GM08714 (cell line): ENCODE measurements at regions not wholly inside any gene's neighbourhood (a gene's known extent, or its start where the extent isn't known, plus 50 kb on each side); places are given as distances from the start of the nearest gene placed in this dataset.

Source experiments
- H3K4me3 ChIP-seq: fragments of 200-500 bp; sonication (Bioruptor generic); 2 replicates; pipeline ENCODE4 v1.5.1; 2014; ENCODE audit warnings: mild to moderate bottlenecking, low read length, inconsistent platforms
- ZNF274 ChIP-seq: IDR thresholded peaks from 2 replicates; pipeline ENCODE4 v1.6.1; 2012; ENCODE audit warnings: mild to moderate bottlenecking, low read depth, low read length

DNA sequence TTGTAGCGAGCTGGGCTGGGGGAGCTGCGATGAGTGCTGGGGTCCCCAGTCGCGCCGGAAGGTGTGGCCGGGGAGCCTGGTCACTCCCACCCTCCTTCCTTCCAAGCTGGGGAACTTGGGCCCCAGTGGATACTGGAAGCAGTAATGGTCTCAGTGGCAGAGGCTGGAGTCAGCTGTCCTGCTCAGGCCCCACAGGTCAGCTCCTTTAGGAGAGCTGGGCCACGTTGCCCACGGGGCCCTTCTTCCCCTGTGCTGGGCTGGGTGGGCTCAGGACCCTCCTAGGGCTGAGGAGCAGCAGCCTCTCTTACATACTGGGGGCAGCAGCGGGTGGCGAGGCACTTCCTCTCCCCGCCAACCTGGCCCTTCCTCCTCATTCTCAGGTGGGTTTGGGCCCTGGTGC lies 200.6 kb upstream of the MKI67 start:
- H3K4me3 ChIP-seq = no peak overlapping the region

DNA sequence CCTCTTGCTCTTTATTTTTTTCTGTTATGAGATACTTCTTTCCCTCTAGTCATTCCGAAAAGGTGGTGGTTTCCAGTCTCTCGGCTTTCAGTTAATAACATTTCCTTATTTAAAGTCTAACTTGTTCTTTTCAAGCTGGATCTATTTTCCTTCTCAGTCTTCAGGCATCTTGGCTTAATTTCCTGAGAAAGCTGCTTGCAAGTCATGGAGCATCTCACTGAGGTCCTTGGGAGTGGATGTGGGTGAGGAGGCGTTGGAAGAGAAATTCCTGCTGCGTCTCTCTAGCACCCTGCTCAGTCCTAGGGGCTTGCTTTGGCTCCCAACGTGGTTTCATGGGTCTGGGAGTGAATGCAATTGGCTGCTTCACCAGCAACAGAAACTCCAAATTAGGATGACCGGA lies 210.2 kb upstream of the MKI67 start:
- H3K4me3 ChIP-seq = no peak overlapping the region
- TF ChIP-seq ZNF274 = no peak

More for the DNA sequence above, 200.6 kb upstream of the MKI67 start:
- no peak for TF ChIP-seq ZNF274

DNA sequence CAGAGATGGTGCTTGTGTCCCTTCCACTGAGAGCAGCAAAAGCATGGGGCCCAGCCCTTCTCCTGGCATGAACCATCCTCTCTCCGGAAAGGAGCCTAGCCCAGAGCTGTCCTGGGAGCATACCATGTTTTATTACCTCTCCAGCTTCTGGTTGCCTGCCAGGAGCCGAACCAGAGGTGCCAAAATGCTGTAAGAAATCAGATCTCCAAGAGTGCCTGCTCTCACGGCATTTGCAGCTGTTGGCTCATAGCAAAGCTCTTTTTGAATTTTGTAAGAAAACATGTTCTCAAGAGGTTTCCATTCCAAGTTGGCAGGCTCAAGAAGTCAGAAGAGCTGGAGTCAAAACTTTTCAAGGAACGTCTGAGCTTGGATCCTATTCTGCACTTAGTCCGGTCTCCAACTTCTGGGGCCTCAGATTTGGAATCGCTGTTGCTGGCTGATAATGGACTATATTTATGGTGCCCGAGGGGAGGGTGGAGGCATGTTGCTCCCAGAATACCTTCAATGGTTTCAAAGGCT lies 211.7 kb upstream of the MKI67 start:
- no peak overlapping the region for H3K4me3 ChIP-seq
- TF ChIP-seq ZNF274 = no peak

DNA sequence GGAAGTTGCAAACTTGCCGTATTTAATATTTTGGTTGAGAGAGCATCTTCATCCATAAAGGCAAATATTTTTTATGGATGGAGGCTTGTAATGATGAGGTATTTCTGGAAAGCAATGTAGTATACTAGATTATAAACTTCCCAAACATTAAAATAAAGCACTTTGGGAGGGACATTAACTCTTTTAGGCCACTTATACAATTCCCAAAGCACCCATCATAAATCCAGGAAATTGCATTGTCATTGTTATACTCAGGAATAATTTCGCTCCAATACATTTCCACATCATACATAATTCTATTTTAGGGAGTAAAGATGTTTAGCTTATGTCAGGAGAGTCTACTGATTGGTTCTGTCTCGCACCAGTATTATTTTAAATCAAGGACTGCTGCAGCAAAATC lies 212.7 kb upstream of the MKI67 start:
- TF ChIP-seq ZNF274 = no peak
- H3K4me3 ChIP-seq = no peak overlapping the region

DNA sequence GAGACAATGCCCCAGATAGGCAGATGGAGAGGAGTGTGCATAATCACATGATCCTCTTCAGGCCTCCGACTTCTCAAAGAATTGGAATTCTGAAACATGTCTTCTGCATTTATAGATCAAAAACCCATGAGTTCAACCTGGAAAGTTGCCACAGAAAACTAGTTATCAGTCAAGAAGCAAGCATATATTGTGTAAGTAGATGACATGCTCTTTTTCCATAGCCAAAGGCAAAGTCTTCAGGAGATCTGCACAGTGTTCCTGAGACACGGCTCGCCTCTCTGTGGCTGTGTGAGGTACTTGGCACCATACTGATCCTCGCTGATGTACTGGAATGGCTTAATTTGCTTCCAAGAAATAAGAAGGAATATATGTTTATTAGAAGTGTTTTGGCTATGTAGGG lies 213.5 kb upstream of the MKI67 start:
- TF ChIP-seq ZNF274 = no peak
- no peak overlapping the region for H3K4me3 ChIP-seq

DNA sequence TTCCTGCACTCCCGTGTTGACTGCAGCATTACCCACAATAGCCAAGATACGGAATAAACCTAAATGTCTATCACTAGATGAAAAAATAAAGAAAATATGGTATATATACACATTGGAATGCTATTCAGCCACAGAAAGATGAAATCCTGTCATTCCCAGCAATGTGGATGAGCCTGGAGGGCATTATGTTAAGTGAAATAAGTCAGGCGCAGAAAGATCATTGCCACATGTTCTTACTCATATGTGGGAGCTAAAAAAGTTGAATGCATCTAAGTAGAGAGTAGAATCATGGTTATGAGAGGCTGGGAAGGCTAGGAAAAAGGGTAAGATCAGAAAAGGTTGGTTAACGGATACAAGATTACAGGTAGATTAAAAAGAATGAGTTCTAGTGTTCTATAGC lies 219.1 kb upstream of the MKI67 start:
- TF ChIP-seq ZNF274 = no peak
- no peak overlapping the region for H3K4me3 ChIP-seq

DNA sequence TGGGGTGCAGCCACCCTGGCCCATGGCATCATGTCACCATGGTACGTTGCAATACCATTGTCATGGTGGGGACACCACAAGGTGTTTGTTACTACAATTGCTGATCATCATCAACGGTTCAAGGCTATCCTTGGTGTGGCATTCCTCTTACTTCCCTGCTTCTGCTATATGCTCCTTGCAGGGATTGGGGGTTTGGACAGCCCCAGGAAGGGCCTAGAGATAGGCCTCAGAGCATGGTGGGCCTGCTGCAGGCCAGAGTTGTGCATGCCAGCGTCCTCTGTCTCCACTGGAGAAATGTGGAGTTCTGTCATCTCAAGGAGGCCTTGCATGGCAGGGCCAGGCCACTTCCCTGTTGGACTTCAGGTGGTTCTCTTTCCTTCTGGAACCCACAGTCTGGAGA lies 234.6 kb upstream of the MKI67 start:
- TF ChIP-seq ZNF274 = no peak
- no peak overlapping the region for H3K4me3 ChIP-seq

DNA sequence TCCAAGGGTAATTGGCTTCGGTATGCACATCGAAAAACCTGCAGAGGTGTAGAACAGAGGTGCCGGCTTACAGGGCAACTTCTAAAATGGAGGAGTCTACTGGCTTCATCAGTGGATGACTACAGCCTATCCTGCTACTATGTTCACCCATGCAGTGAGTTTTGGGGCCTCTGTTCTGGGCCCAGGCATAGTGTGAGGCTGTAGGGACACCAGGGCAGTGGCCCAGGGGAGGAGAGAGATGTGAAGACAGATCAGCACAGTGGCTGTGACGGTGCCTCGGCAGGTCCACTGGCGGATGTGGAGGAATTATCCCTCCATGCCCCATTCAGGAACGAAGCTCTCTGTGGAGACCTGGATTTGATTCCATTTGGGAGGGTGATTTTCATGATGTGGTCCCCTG lies 235.3 kb upstream of the MKI67 start:
- H3K4me3 ChIP-seq = no peak overlapping the region
- TF ChIP-seq ZNF274 = no peak

DNA sequence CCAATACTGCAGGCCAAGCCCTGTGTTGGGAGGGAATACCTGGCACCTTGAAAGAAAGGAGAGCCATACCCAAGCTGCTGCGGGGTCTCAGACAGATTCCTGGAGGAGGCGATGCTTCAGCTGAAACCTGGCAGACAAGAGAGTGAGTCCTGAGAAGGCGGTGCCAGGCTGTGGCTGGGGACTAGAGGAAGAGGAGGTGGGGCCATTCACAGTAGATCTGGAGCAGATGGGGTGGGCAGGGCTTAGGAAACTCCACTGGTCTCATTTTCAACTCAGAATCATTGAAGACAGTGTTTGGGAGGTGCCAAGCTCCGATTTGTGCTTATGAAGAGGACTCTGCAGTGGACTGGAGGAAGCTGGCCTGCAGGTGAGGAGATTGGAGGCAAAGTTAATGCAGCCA lies 236.3 kb upstream of the MKI67 start:
- H3K4me3 ChIP-seq = no peak overlapping the region
- no peak for TF ChIP-seq ZNF274

DNA sequence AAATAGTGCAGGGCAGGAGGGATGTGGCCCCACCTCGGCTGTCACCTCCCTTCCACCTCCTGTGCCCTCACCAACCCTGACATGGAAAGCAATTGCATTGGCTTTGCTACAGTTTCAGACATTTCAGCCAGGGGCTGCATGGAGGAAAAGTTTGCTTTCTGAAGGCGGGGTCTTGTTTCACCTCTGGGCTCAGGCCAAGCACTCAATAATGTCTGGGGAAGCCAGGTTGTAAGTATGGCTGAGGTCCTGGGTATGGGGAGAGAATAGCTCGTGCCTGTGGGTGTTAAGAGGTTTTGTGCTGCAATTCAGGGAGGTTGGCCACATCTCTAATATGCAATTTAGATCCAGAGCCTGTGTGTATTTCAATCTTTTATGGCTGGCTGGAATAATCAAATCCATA lies 238.4 kb upstream of the MKI67 start:
- H3K4me3 ChIP-seq = no peak overlapping the region
- TF ChIP-seq ZNF274 = no peak

DNA sequence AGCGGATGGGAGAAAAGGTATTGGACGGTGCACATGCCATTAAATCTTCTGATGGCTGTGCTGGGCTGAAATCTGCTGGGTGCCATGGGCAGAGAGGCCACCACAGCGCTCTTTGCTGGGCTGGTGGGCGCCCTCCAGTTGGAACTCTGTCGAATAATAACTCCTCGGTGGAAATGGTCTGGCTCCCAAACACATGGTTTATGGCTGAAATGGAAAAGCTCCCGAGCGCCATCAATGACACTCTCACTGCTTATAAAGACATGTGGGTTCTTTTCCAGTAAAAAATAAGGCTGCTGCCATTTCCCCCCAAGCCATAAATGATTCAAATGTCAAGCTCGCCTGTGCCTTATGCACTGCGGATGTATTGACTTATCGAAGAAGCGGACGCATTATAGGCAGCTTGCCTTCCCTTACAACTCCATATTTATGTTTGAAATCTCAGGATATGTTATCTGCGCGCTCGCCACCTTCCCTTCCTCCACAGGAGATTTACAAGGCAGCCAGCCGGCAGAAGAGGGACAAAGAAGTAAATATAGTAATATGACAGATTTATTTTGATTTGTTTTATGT lies 239.0 kb upstream of the MKI67 start:
- no peak for TF ChIP-seq ZNF274
- H3K4me3 ChIP-seq = no peak overlapping the region

DNA sequence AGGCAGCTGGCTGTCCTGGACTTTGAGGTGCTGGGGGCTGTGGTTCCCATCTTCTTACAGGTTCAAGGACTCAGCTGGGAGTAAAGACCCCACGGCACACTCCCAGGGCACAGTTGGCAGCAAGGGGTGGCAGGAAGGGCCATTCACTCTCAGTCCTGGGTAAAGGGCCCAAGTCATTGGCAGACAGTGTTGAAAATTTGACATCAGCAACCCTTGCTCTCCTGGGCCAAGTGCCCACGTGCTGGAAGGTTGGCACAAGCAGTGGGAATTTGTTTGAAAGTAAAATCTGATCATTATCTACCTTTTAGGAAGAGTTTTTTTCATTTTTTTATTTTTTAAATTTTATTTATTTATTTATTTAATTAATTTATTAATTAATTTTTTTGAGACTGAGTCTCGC lies 241.6 kb upstream of the MKI67 start:
- no peak overlapping the region for H3K4me3 ChIP-seq
- no peak for TF ChIP-seq ZNF274

DNA sequence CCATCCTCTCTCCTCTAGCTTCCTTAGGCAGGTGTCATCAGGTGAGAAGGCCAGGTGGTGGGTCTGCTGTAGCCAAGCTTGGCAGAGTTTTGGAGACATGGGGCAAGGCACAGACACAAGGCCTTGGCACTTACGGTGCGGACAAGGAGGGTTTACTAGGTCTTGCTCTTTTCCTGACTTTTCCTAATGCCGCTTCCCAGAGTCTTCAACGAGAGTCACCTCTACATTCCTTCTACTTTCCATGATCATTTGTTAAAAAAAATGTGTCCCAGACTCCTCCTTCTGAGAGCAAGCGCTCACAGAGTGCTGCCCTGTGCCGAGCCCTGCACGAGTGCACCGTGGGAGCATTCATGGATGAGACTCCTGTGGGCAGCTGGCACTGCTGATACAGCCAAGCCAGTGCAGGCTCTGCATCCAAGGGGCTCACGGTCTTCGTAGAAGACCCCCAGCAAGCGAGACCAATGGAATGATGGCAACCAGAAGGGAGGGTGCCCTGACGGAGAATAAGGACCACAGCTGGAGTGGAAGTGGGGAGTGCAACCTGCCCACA lies 243.0 kb upstream of the MKI67 start:
- H3K4me3 ChIP-seq = no peak overlapping the region

DNA sequence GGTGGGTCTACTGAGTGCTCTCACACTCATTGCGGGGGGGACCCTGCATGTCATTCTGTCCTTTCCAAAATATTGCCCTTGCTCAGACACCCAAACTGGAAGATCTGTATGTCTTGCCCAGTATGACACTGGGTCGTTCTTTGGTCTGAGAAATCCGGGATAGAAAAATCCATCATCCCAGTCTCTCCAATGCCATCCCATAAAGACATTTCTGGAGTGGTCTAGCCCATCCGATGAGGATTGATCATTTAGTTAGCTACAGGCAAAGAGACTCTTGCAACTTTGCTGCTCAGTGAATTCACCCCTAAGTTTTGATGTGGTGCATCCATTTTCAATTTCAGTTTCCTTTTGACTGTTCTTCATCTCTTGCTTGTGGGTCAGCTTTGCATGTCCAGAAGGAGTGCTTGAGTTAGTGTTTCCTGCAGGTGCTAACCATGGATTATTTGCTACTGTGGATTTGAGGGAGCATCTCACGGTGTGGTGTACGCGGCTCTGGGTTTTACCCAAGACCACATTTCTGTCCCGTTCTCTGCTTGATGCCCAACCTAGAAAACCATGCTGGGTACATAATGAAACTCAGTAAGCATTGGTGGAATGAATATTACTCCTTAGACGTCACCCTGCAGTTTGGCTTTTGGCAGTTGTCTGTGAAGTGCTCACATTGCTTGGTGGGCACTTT lies 247.0 kb upstream of the MKI67 start:
- TF ChIP-seq ZNF274 = no peak
- H3K4me3 ChIP-seq = no peak overlapping the region

More for the DNA sequence above, 243.0 kb upstream of the MKI67 start:
- TF ChIP-seq ZNF274 = no peak

DNA sequence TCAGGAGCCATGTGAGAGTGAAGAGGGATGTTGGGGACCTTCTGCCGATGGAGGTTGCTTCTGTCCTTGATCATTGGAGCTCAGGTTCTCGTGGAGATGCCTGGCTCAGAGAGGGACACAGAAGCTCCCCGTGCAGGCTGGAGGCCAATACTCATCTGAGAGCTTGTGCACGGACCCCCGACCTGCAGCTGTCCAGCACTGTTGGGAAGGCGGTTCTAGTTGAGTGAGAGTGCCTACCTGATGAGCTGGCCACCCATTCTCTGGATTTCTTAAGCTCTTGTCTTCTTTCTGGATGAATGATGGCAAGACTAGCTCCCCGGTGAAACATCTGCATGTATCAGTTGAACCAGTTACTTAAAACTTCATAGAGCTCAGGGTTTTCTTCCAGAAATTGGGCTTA lies 247.6 kb upstream of the MKI67 start:
- TF ChIP-seq ZNF274 = no peak
- H3K4me3 ChIP-seq = no peak overlapping the region
